Fibroblast of lung (primary cell): ENCODE measurements at regions not wholly inside any gene's neighbourhood (a gene's known extent, or its start where the extent isn't known, plus 50 kb on each side); places are given as distances from the start of the nearest gene placed in this dataset.

Experiments
- CTCF ChIP-seq, 2 donors: IDR thresholded peaks in 1 of 2; conservative IDR thresholded peaks in 1 of 2; 1 replicate in 1 of 2; 2 replicates in 1 of 2; pipeline ENCODE4 v1.5.1; 2011 to 2012; ENCODE audit warnings: low read length in 2 of 2, control low read depth in 1 of 2, inconsistent platforms in 1 of 2, low read depth in 1 of 2, mild to moderate bottlenecking in 1 of 2
- EZH2 ChIP-seq: IDR thresholded peaks from 2 replicates; pipeline ENCODE4 v1.5.1; 2012; ENCODE audit warnings: low read length, control low read depth, mild to moderate bottlenecking; ENCODE audit errors: missing control alignments

- TF ChIP-seq EZH2 (no peak), CTCF (conservative IDR thresholded peaks at IDR 0.05 in 1 of 2, IDR thresholded peaks at IDR 0.05 in 1 of 2; ENCODE audit: low read depth in 1 of 2, low read length in 2 of 2) (no peak)
Measured at GRCh38 chr2:62627667-62628066, 77.8 kb upstream of the EHBP1 start.
